Kidney (tissue), 13 donors: ENCODE measurements at regions not wholly inside any gene's neighbourhood (a gene's known extent, or its start where the extent isn't known, plus 50 kb on each side); places are given as distances from the start of the nearest gene placed in this dataset.

Experiments used
- DNase-seq, 5 donors: peaks; one replicate each; pipeline ENCODE4 v3.0.0-alpha.2; 2013 to 2020
- FAIRE-seq: peaks from 2 replicates; lab custom pipeline; 2012; peaks lifted over from hg19 to GRCh38; lab: Jason Lieb, UNC
- H3K27ac ChIP-seq, 2 donors: one replicate each; pipeline ENCODE4 v1.7.0; 2013; ENCODE audit warnings: low read depth in 2 of 2, low read length in 2 of 2, inconsistent platforms in 1 of 2
- H3K27me3 ChIP-seq: one replicate; pipeline ENCODE4 v1.7.1; 2013; ENCODE audit warnings: low read length, inconsistent platforms; ENCODE audit not compliant: control insufficient read depth, insufficient read depth
- H3K36me3 ChIP-seq, 3 donors: one replicate each; pipeline versions ENCODE4 v1.7.0 to v1.7.1; 2013; ENCODE audit warnings: low read length in 3 of 3, control low read depth in 1 of 3, inconsistent platforms in 1 of 3; ENCODE audit not compliant: insufficient read depth in 3 of 3, control insufficient read depth in 2 of 3
- H3K4me1 ChIP-seq, 3 donors: one replicate each; pipeline versions ENCODE4 v1.7.0 to v1.7.1; 2013; ENCODE audit warnings: low read length in 3 of 3, inconsistent platforms in 1 of 3, low read depth in 1 of 3; ENCODE audit not compliant: control insufficient read depth in 2 of 3, insufficient read depth in 2 of 3
- H3K4me3 ChIP-seq, 3 donors: one replicate each; pipeline versions ENCODE4 v1.7.0 to v1.8.1; 2013; ENCODE audit warnings: low read length in 3 of 3, control low read depth in 1 of 3, inconsistent platforms in 1 of 3
- H3K9ac ChIP-seq, 3 donors: one replicate each; pipeline versions ENCODE4 v1.7.0 to v1.7.1; 2013; ENCODE audit warnings: low read length in 3 of 3, control low read depth in 1 of 3, inconsistent platforms in 1 of 3
- H3K9me3 ChIP-seq, 3 donors: one replicate each; pipeline versions ENCODE4 v1.7.0 to v1.7.1; 2013; ENCODE audit warnings: low read length in 3 of 3, control low read depth in 1 of 3, inconsistent platforms in 1 of 3; ENCODE audit not compliant: control insufficient read depth in 2 of 3, insufficient read depth in 1 of 3
- intact Hi-C: fragments of 100-400 bp; cut with DNase I; formaldehyde crosslinking; loops from one replicate; pipeline ENCODE4 v1.11.1; 2022
- TF ChIP-seq, protein P1 (sequence below): IDR thresholded peaks from 3 replicates; pipeline ENCODE4 v1.5.1; 2012; ENCODE audit warnings: mild to moderate bottlenecking, moderate library complexity, borderline replicate concordance; ENCODE audit not compliant: insufficient read depth; ENCODE audit errors: extremely low read depth
- donor health status: control.
- donor health status: control.
- donor health status: control.
- donor health status: control.
- donor health status: control.
- donor health status: DM: yes; HTN: yes; CAD: no.
- donor health status: Normal renal cell carcinoma (clear cell type).

DNA sequence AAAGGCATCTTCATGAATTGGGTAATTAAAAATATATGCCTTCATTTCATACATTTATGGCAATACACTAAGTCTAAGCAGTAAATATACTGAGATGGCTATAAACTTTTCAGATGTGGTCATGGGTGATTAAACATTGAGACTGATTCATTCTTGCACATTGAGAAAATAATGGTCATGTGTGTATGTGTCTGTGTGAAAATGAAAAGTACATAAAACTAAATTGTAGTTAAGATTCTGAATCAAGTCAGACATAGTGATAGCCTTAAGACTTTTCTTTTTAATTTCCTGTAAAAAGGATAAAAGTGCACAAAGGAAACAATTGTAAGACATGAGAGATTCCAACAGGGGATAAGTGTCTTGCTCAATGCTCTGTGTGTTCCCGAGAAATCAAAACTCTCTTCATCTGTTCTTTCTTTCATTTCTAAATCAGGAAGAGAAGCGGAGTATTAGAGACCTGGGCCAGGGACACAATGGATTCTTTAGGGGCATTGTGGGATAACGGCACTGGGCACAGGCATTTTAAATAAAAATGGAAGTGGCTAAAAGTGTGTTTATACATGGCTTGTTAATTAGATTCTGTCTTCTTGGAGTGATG lies 69.8 kb upstream of the AGR3 start:
- TF ChIP-seq, protein P1, sequence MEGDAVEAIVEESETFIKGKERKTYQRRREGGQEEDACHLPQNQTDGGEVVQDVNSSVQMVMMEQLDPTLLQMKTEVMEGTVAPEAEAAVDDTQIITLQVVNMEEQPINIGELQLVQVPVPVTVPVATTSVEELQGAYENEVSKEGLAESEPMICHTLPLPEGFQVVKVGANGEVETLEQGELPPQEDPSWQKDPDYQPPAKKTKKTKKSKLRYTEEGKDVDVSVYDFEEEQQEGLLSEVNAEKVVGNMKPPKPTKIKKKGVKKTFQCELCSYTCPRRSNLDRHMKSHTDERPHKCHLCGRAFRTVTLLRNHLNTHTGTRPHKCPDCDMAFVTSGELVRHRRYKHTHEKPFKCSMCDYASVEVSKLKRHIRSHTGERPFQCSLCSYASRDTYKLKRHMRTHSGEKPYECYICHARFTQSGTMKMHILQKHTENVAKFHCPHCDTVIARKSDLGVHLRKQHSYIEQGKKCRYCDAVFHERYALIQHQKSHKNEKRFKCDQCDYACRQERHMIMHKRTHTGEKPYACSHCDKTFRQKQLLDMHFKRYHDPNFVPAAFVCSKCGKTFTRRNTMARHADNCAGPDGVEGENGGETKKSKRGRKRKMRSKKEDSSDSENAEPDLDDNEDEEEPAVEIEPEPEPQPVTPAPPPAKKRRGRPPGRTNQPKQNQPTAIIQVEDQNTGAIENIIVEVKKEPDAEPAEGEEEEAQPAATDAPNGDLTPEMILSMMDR: no peak
- intact Hi-C loops: no loop called here
- DNase-seq: no peak
- Histone ChIP-seq H3K9ac (no peak overlapping the region), H3K27me3 (no peaks in the 10 kb centered on the region), H3K4me1 (no peaks in the 10 kb centered on the region), H3K9me3 (peaks cover 0 to 11% (median 3%) of the 10 kb centered on the region in 3 donors), H3K36me3 (no peaks in the 10 kb centered on the region), H3K27ac (no peak overlapping the region), H3K4me3 (no peak overlapping the region)
- FAIRE-seq: no peak

DNA sequence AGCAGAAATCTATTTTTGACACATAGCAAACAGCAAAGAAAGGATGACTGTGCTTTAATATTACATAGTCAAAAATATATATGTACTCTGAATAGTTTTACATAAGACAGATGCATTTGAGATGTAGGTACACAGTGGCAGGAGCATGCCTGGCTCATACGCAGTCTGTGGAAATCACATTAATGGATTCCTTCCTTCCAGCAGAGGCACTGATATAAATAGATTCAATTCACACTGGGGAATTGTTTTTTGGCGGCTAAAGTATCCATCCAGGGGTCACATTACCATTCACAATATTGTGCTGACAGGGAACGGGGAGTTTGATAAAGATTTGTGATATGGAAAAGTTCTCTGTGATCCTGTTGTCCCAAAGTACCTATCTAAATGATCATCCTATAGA lies 72.5 kb upstream of the AGR3 start:
- H3K9ac ChIP-seq: no peak overlapping the region
- intact Hi-C loops: no loop called here
- no peaks in the 10 kb centered on the region for H3K9me3 ChIP-seq
- H3K27me3 ChIP-seq: no peaks in the 10 kb centered on the region
- no peak for FAIRE-seq
- H3K27ac ChIP-seq: no peak overlapping the region
- TF ChIP-seq, protein P1: no peak
- H3K4me3 ChIP-seq: no peak overlapping the region
- no peaks in the 10 kb centered on the region for H3K4me1 ChIP-seq
- H3K36me3 ChIP-seq: no peaks in the 10 kb centered on the region
- no peak for DNase-seq

GRCh38 chr7:16958724-16959123 lies 76.9 kb upstream of the AGR3 start:
- no peak for FAIRE-seq
- H3K27ac ChIP-seq: no peak overlapping the region
- DNase-seq: no peak
- intact Hi-C loops: no loop called here
- H3K4me3 ChIP-seq: no peak overlapping the region
- no peaks in the 10 kb centered on the region for H3K27me3 ChIP-seq
- no peaks in the 10 kb centered on the region for H3K36me3 ChIP-seq
- no peaks in the 10 kb centered on the region for H3K4me1 ChIP-seq
- TF ChIP-seq, protein P1: no peak
- H3K9me3 ChIP-seq: no peaks in the 10 kb centered on the region
- H3K9ac ChIP-seq: no peak overlapping the region
